GM03348 (cell line): ENCODE measurements at regions not wholly inside any gene's neighbourhood (a gene's known extent, or its start where the extent isn't known, plus 50 kb on each side); places are given as distances from the start of the nearest gene placed in this dataset.
A peak's percentile ranks its signal among the peaks of the same experiment; 100 is the strongest.
"Not testable (repeated sequence)": the region's sequence is repeated elsewhere in the genome, so short reads cannot be mapped to it uniquely, and the experiment has no call there.

Experiments
- DNase-seq: peaks from one replicate; pipeline ENCODE4 v3.0.0; 2012; ENCODE audit warnings: low spot score

- DNase-seq = no peak
These were observed 361.6 kb upstream of the RIOK2 start for GRCh38 chr5:97544678-97545077.

GRCh38 chr5:97545446-97545845 lies 362.4 kb upstream of the RIOK2 start:
- DNase-seq = no peak

- peak; percentile 17 for DNase-seq
These were observed 363.0 kb upstream of the RIOK2 start for GRCh38 chr5:97545886-97546535.

GRCh38 chr5:97547430-97547829 lies 364.4 kb upstream of the RIOK2 start:
- no peak for DNase-seq

- no peak for DNase-seq
These were observed 365.1 kb upstream of the RIOK2 start for GRCh38 chr5:97547999-97548738.

GRCh38 chr5:97548739-97549080 lies 365.7 kb upstream of the RIOK2 start:
- no peak for DNase-seq

- DNase-seq = no peak
These were observed 366.4 kb upstream of the RIOK2 start for GRCh38 chr5:97549496-97549895.

- DNase-seq = peak; percentile 22
These were observed 367.1 kb upstream of the RIOK2 start for GRCh38 chr5:97550164-97550563.

- DNase-seq = no peak
These were observed 367.8 kb upstream of the RIOK2 start for GRCh38 chr5:97550818-97551217.

GRCh38 chr5:97553604-97554452 lies 370.8 kb upstream of the RIOK2 start:
- DNase-seq = no peak

- DNase-seq = peak; percentile 49
These were observed 372.1 kb upstream of the RIOK2 start for GRCh38 chr5:97554977-97555643.

GRCh38 chr5:97555644-97555981 lies 372.6 kb upstream of the RIOK2 start:
- no peak for DNase-seq

- no peak for DNase-seq
These were observed 377.0 kb upstream of the RIOK2 start for GRCh38 chr5:97559827-97560598.

GRCh38 chr5:97560599-97560993 lies 377.5 kb upstream of the RIOK2 start:
- no peak for DNase-seq

- no peak for DNase-seq
These were observed 380.1 kb upstream of the RIOK2 start for GRCh38 chr5:97563050-97563657.

- DNase-seq = no peak
These were observed 385.3 kb upstream of the RIOK2 start for GRCh38 chr5:97568382-97568781.

- no peak for DNase-seq
These were observed 387.2 kb upstream of the RIOK2 start for GRCh38 chr5:97570242-97570641.

- no peak for DNase-seq
These were observed 392.3 kb upstream of the RIOK2 start for GRCh38 chr5:97575322-97575721.

GRCh38 chr5:97576956-97577355 lies 393.9 kb upstream of the RIOK2 start:
- no peak for DNase-seq

GRCh38 chr5:97579977-97580376 lies 396.9 kb upstream of the RIOK2 start:
- DNase-seq = not testable (repeated sequence)

GRCh38 chr5:97580746-97581145 lies 397.7 kb upstream of the RIOK2 start:
- no peak for DNase-seq
